ENCODE measurements at regions not wholly inside any gene's neighbourhood (a gene's known extent, or its start where the extent isn't known, plus 50 kb on each side); places are given as distances from the start of the nearest gene placed in this dataset.

DNA sequence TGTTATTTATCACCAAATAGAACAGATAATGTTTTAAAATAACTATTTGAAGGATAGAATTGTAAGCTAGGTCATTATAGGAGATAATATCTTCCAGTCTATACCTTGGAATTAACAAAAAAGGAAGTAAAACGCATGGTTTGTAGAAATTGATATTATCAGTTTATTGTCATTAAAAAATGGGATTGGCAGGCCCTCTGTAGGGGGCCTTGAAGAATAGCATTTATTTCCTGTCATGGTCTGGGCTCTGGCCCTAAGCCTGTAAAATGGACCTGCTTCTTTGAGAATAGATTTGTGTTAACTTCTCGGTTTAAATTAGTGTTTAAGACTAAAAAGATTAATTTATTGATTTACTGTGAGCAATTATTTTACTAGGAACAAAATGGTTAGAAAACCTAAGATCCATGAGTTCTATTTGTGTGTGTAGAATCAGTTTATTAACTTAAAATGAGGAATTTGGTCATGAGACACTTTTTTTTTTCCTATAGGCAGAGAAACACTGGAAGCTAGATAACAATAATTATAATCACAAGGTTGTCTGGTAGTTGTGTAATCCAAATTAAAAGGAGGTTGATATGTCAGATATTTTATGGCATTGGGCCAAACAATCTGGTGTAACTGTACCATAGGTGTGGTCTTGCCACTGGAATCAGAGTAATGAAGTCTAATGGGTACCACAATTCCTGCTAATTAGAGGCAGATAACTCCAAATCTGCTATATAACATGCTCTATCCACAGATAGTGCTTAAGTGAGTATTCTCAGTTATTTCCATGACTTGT is 197.4 kb upstream of the FOXP2 start:
- TF ChIP-seq, protein P1, sequence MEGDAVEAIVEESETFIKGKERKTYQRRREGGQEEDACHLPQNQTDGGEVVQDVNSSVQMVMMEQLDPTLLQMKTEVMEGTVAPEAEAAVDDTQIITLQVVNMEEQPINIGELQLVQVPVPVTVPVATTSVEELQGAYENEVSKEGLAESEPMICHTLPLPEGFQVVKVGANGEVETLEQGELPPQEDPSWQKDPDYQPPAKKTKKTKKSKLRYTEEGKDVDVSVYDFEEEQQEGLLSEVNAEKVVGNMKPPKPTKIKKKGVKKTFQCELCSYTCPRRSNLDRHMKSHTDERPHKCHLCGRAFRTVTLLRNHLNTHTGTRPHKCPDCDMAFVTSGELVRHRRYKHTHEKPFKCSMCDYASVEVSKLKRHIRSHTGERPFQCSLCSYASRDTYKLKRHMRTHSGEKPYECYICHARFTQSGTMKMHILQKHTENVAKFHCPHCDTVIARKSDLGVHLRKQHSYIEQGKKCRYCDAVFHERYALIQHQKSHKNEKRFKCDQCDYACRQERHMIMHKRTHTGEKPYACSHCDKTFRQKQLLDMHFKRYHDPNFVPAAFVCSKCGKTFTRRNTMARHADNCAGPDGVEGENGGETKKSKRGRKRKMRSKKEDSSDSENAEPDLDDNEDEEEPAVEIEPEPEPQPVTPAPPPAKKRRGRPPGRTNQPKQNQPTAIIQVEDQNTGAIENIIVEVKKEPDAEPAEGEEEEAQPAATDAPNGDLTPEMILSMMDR (IDR thresholded peaks at IDR 0.05; ENCODE audit: insufficient read depth, low read depth, low read length): no peak
- no peak for DNase-seq (ENCODE audit: low read depth)
- no peak overlapping the region for H3K4me3 ChIP-seq (ENCODE audit: low read depth, low read length)

DNA sequence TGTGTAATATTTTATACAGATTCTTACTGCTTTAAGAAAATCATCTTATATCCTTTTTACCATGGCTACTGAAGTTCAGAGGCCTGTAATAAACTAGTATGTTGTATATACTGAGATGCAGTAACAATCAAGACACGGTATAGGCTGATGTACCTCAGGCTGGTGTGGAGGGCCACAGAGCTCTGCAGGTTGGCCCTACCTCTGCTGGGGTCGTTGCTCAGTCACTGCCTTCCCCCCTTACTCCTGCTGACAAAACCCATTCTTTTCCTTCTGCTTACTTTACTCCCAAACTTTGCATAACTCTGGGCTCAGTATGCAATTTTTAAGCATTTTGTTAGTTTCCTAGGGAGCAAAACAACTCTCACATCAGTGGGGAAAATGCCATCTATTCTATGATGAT is 200.1 kb upstream of the FOXP2 start:
- DNase-seq (ENCODE audit: low read depth): no peak
- TF ChIP-seq, protein P1 (IDR thresholded peaks at IDR 0.05; ENCODE audit: insufficient read depth, low read depth, low read length): no peak
- H3K4me3 ChIP-seq (ENCODE audit: low read depth, low read length): no peak overlapping the region

DNA sequence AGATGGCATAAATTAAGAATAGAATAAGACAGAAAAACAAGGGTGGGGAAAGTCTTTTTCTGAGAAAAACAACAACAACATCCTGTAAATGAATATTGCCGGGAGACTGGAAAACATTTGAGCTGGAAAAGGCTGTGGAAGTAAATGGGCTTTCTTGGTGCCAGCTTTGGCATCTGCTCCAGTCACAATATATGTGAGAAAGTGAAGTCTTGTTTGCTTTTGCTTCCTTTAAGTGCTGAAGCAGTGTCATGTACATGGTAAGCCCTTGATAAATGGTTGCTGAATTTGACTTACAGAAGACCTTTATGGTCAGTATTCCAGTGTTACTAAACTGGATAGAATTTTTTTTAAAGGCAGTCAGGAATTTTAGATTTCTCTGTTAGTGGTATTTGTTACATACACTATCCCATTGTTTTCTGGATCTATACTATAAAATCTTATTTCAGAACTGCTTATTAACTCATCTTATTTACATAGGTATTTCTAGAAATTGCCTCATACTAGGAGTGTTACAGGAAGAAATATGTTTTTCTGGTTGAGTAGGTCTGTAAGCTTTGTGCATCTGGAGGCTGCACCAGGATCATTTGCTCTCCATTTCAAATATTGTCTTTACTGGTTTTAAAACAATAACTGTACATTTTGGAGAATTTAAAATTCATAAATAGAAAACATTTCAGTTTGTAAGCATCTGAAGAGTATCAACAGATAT is 201.7 kb upstream of the FOXP2 start:
- no peak overlapping the region for H3K4me3 ChIP-seq (ENCODE audit: low read depth, low read length)
- TF ChIP-seq, protein P1 (IDR thresholded peaks at IDR 0.05; ENCODE audit: insufficient read depth, low read depth, low read length): no peak
- DNase-seq (ENCODE audit: low read depth): no peak

DNA sequence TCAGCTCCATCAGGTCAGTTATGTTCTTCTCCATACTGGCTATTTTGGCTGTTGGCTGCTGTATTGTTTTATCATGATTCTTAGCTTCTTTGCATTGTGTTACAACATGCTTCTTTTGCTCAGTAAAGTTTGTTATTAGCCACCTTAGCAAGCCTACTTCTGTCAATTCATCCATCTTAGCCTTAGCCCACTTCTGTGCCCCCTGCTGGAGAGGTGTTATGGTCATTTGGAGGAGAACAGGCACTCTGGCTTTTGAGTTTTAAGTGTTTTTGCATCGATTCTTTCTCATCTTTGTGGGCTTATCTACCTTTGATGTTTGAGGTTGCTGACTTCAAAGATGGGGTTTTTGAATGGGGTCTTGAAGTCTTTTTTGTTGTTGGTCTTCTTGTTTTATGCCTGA is 204.6 kb upstream of the FOXP2 start:
- no peak overlapping the region for H3K4me3 ChIP-seq (ENCODE audit: low read depth, low read length)
- TF ChIP-seq, protein P1 (IDR thresholded peaks at IDR 0.05; ENCODE audit: insufficient read depth, low read depth, low read length): no peak

DNA sequence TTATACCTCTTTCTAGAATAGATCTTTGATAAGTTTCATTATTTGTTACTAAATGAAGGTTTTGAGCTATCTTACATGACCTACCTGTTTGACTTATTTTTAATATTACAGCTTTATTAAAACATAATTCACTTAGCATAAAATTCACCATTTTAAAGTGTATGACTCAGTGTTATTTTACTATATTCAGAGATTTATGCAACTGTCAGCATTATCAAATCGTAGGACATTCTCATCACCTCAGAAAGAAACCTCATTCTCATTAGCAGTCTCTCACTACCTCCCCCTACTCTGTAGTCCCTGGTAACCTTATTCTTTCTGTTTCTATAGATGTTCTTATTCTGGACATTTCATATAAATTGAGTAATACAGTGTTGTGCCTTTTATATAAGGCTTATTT is 207.9 kb upstream of the FOXP2 start:
- TF ChIP-seq, protein P1 (IDR thresholded peaks at IDR 0.05; ENCODE audit: insufficient read depth, low read depth, low read length): no peak
- DNase-seq (ENCODE audit: low read depth): no peak
- no peak overlapping the region for H3K4me3 ChIP-seq (ENCODE audit: low read depth, low read length)

More for the DNA sequence above, 204.6 kb upstream of the FOXP2 start:
- no peak for DNase-seq (ENCODE audit: low read depth)

DNA sequence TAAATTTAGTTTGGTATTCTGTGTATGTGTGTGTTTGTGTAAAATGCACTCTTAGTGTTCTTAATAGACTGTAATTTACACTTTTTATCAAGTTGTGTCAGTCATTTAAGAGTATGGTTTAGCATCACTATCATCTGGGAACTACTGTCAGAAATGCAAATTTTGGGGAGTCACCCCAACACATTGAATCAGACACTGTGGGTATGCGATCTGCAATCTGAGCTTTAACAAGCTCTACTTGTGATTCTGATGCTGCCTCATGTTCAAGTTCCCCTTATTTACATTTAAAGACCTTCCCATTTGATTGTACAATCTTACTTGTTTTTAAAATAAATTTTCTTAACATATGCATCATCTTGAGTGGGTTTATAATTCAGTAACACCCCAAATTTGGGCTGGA is 218.1 kb upstream of the FOXP2 start:
- TF ChIP-seq, protein P1 (IDR thresholded peaks at IDR 0.05; ENCODE audit: insufficient read depth, low read depth, low read length): no peak
- H3K4me3 ChIP-seq (ENCODE audit: low read depth, low read length): no peak overlapping the region
- DNase-seq (ENCODE audit: low read depth): no peak
